ENCODE measurements at regions not wholly inside any gene's neighbourhood (a gene's known extent, or its start where the extent isn't known, plus 50 kb on each side); places are given as distances from the start of the nearest gene placed in this dataset.

- TF ChIP-seq POLR2A (IDR thresholded peaks at IDR 0.05) (no peak), CTCF (IDR thresholded peaks at IDR 0.05) (no peak), EP300 (IDR thresholded peaks at IDR 0.05) (no peak), POLR2AphosphoS5 (IDR thresholded peaks at IDR 0.05) (no peak)
Observed at GRCh38 chr16:65950211-65950610, 416.3 kb upstream of the CDH5 start.
